Aorta (tissue), 2 donors: ENCODE measurements at regions not wholly inside any gene's neighbourhood (a gene's known extent, or its start where the extent isn't known, plus 50 kb on each side); places are given as distances from the start of the nearest gene placed in this dataset.

Experiments used
- microRNA-seq, 2 donors: library from miRNA; unstranded; fragments of <30 nt; microRNA quantifications; one replicate each; pipeline ENCODE4 v1.2.0, GENCODE V29; 2020
- donor health status: DM: no; HTN: no; CAD: no.
- donor health status: DM: yes; HTN: yes; CAD: no.

Small RNAs in the stretch of these regions (microRNA-seq; reads per million reads assigned to microRNA genes)
- 0 reads per million in 2 donors for gene MIR3680-1
